Activated CD8-positive, alpha-beta T cell treated with anti-CD3 and anti-CD28 coated beads for 36 hours (primary cell): ENCODE measurements at regions not wholly inside any gene's neighbourhood (a gene's known extent, or its start where the extent isn't known, plus 50 kb on each side); places are given as distances from the start of the nearest gene placed in this dataset.

ENCODE experiments used
- ATAC-seq: fragments of 200-7000 bp; cut with Tn5 transposase; one replicate; pipeline ENCODE4 v1.10.0; 2021; ENCODE audit warnings: mild to moderate bottlenecking, moderate library complexity
- CTCF ChIA-PET: fragments of 350-600 bp; sonication (Branson Sonifier 250); formaldehyde crosslinking; loops from one replicate; lab custom pipeline; 2021; ENCODE audit warnings: antibody characterized with exemption; lab: Charles Lee
- POLR2A ChIA-PET: fragments of 350-600 bp; sonication (Branson Sonifier 250); formaldehyde crosslinking; loops from one replicate; lab custom pipeline; 2021; ENCODE audit warnings: antibody characterized with exemption; lab: Charles Lee
- DNase-seq: peaks from one replicate; pipeline ENCODE4 v3.0.0-alpha.2; 2020
- H3K27ac Mint-ChIP-seq: one replicate; pipeline ENCODE4 v1.8.0; 2021; ENCODE audit warnings: mild to moderate bottlenecking, mixed read lengths
- H3K27me3 Mint-ChIP-seq: one replicate; pipeline ENCODE4 v1.8.0; 2021; ENCODE audit warnings: mixed read lengths
- H3K36me3 Mint-ChIP-seq: one replicate; pipeline ENCODE4 v1.8.0; 2021; ENCODE audit warnings: low read depth, mixed read lengths
- H3K4me1 Mint-ChIP-seq: one replicate; pipeline ENCODE4 v1.8.0; 2021; ENCODE audit warnings: low read depth, mixed read lengths
- H3K4me3 Mint-ChIP-seq: one replicate; pipeline ENCODE4 v1.8.0; 2021; ENCODE audit warnings: mild to moderate bottlenecking, moderate library complexity, mixed read lengths
- H3K9me3 Mint-ChIP-seq: one replicate; pipeline ENCODE4 v1.8.0; 2021; ENCODE audit warnings: mixed read lengths
- intact Hi-C: fragments of 100-400 bp; cut with micrococcal nuclease; formaldehyde crosslinking; loops from one replicate; pipeline ENCODE4 v1.10.0; 2022
- TF ChIP-seq, protein P1 (sequence below): fragments of 200-600 bp; IDR thresholded peaks from one replicate; pipeline ENCODE4 v1.8.0; 2022; ENCODE audit warnings: antibody characterized with exemption, mild to moderate bottlenecking

DNA sequence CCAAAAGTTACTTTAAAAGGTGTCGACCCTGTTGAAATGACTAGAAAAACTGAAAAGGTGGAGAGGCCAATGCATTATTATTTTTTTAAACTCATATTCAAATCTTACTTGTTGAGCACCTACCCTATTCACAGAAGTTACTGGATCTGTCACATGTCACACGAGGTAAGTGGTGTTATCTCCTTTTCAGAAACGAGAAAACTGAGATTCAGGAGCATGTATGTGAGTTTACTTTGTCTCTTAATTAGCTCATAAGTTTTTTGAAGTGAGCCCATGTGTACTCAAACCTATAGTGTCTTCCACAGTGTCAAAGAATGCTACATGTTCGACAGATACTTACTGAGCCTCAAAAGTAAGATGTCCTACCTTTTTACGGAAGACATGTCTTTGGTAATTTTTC is 81.8 kb upstream of the EGLN3 start:
- no peaks in the 10 kb centered on the region for H3K36me3 Mint-ChIP-seq
- DNase-seq (no peak), ATAC-seq (no peak)
- TF ChIP-seq, protein P1, sequence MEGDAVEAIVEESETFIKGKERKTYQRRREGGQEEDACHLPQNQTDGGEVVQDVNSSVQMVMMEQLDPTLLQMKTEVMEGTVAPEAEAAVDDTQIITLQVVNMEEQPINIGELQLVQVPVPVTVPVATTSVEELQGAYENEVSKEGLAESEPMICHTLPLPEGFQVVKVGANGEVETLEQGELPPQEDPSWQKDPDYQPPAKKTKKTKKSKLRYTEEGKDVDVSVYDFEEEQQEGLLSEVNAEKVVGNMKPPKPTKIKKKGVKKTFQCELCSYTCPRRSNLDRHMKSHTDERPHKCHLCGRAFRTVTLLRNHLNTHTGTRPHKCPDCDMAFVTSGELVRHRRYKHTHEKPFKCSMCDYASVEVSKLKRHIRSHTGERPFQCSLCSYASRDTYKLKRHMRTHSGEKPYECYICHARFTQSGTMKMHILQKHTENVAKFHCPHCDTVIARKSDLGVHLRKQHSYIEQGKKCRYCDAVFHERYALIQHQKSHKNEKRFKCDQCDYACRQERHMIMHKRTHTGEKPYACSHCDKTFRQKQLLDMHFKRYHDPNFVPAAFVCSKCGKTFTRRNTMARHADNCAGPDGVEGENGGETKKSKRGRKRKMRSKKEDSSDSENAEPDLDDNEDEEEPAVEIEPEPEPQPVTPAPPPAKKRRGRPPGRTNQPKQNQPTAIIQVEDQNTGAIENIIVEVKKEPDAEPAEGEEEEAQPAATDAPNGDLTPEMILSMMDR: no peak
- H3K27me3 Mint-ChIP-seq: peaks cover 5% of the 10 kb centered on the region
- intact Hi-C loops: no loop called here
- H3K4me1 Mint-ChIP-seq: no peaks in the 10 kb centered on the region
- CTCF ChIA-PET: interaction anchor here (1.1 kb wide), 1 partner anchor 13 kb away, joined by 3 read pairs; no protein-coding TSS in a partner anchor
- H3K4me3 Mint-ChIP-seq: no peak overlapping the region
- POLR2A ChIA-PET: no interaction called here
- no peak overlapping the region for H3K27ac Mint-ChIP-seq
- H3K9me3 Mint-ChIP-seq: no peaks in the 10 kb centered on the region

DNA sequence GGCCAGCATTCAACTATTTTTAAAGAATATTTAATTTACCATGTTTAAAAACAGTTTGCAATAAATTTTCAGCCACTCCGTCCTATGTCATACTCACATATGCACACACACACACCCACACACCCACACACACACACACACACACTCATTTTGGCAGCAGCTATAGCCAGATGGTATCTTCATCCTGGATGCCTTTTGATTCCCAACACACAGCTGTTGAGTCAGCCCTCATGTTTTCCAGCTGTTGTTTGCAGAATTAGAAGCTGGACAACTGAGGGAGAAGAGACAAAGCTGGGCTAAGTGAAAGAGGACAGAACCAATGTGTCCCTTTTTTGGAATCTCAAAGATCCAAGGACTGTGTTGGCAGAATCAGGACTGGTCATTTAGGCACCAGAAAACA is 80.0 kb upstream of the EGLN3 start:
- intact Hi-C loops: no loop called here
- DNase-seq: no peak
- ATAC-seq: no peak
- Mint-ChIP-seq H3K27ac (no peak overlapping the region), H3K9me3 (no peaks in the 10 kb centered on the region), H3K4me3 (no peak overlapping the region), H3K36me3 (no peaks in the 10 kb centered on the region), H3K27me3 (peaks cover 5% of the 10 kb centered on the region), H3K4me1 (no peaks in the 10 kb centered on the region)
- TF ChIP-seq, protein P1: no peak
- POLR2A ChIA-PET: interaction anchor here (0.9 kb wide), 1 partner anchor 13 kb away, joined by 3 read pairs; no protein-coding TSS in a partner anchor
- CTCF ChIA-PET: no interaction called here

DNA sequence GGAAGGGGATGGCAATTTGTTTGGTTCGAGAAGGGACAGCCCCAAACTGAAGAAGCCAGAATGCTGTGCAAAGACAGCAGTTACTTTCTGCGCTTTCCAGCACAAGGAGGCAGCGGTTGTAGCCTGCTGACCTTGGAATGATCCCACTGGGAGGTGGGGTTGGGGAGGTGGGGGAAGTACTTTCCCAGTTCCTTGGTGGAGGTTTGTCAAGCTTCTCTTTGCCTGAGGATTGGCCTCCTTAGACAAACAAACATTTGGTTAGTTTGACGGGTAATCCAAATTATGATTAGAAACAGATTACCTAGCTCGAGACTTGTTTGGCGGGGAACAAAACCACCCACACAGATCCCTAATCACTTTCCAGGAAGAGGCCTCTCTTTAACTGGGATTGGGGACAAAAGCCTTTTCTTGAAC is 79.1 kb upstream of the EGLN3 start:
- DNase-seq (no peak), ATAC-seq (no peak)
- Mint-ChIP-seq H3K4me3 (no peak overlapping the region), H3K27me3 (peaks cover 5% of the 10 kb centered on the region), H3K36me3 (no peaks in the 10 kb centered on the region), H3K9me3 (no peaks in the 10 kb centered on the region), H3K27ac (no peak overlapping the region), H3K4me1 (no peaks in the 10 kb centered on the region)
- intact Hi-C loops: no loop called here
- TF ChIP-seq, protein P1: no peak
- POLR2A ChIA-PET: interaction anchor here (1.4 kb wide), 1 partner anchor 11 kb away, joined by 6 read pairs; no protein-coding TSS in a partner anchor
- CTCF ChIA-PET: no interaction called here

DNA sequence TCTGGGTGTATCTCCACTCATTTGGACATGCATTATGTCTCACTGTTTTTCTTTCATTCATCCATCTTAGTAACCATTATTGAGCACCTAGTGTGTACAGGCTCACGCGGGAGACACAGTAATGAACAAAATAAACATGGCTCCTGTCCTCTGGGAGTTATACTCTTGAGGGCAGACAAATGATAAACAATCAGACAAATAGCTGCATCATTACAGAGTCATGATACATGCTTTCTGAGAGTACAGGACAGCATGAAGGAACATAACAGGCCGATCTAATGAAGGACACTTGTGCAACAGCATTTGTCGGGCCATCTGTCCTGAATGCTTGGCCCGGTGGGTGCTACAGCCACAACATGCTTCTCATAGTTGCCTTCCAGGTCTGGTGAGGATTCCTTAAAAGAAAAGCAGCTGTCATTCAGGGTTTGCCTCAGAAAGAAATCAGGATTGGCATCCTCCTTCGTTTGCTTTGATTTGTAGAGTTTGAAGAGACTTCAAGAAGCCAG is 77.2 kb upstream of the EGLN3 start:
- peaks cover 5% of the 10 kb centered on the region for H3K27me3 Mint-ChIP-seq
- ATAC-seq: no peak

More for the DNA sequence above, 77.2 kb upstream of the EGLN3 start:
- H3K9me3 Mint-ChIP-seq: no peaks in the 10 kb centered on the region
- no peak overlapping the region for H3K27ac Mint-ChIP-seq
- no peaks in the 10 kb centered on the region for H3K4me1 Mint-ChIP-seq
- ChIA-PET CTCF (no interaction called here), POLR2A (no interaction called here)
- TF ChIP-seq, protein P1: no peak
- no peaks in the 10 kb centered on the region for H3K36me3 Mint-ChIP-seq
- intact Hi-C loops: no loop called here
- DNase-seq: no peak
- H3K4me3 Mint-ChIP-seq: no peak overlapping the region
